GM23338 (cell line): ENCODE measurements at regions not wholly inside any gene's neighbourhood (a gene's known extent, or its start where the extent isn't known, plus 50 kb on each side); places are given as distances from the start of the nearest gene placed in this dataset.

Experiments used
- ATAC-seq: fragments of 200-7000 bp; cut with Tn5 transposase; 3 replicates; pipeline ENCODE4 v1.9.1; 2020
- DNase-seq: peaks from one replicate; pipeline ENCODE4 v3.0.0-alpha.2; 2015; ENCODE audit warnings: low spot score
- H2AFZ ChIP-seq: fragments of 200-600 bp; sonication (generic); 2 replicates; pipeline ENCODE4 v1.8.0; 2016; ENCODE audit warnings: antibody characterized with exemption, mild to moderate bottlenecking, moderate library complexity
- H3F3A ChIP-seq: fragments of 200-600 bp; sonication (generic); replicated peaks from 2 replicates; pipeline ENCODE4 v1.8.0; 2017; ENCODE audit warnings: antibody characterized with exemption, mixed run types, low read depth
- H3K27ac ChIP-seq: fragments of 200-600 bp; sonication (generic); 2 replicates; pipeline ENCODE4 v1.6.1; 2016; ENCODE audit warnings: low read depth
- H3K27me3 ChIP-seq: fragments of 200-600 bp; sonication (generic); 2 replicates; pipeline ENCODE4 v1.8.0; 2016; ENCODE audit warnings: mild to moderate bottlenecking, mixed run types, moderate library complexity; ENCODE audit not compliant: insufficient read depth
- H3K36me3 ChIP-seq: fragments of 200-600 bp; sonication (generic); 2 replicates; pipeline ENCODE4 v1.8.0; 2016; ENCODE audit warnings: mild to moderate bottlenecking; ENCODE audit not compliant: insufficient read depth
- H3K4me1 ChIP-seq: fragments of 200-600 bp; sonication (generic); 2 replicates; pipeline ENCODE4 v1.8.0; 2016; ENCODE audit warnings: mild to moderate bottlenecking, moderate library complexity; ENCODE audit not compliant: insufficient read depth
- H3K4me2 ChIP-seq: fragments of 200-600 bp; sonication (generic); 2 replicates; pipeline ENCODE4 v1.7.1; 2017; ENCODE audit warnings: mixed run types
- H3K4me3 ChIP-seq: fragments of 200-600 bp; sonication (generic); 2 replicates; pipeline ENCODE4 v1.6.1; 2016; ENCODE audit warnings: mixed run types
- H3K79me2 ChIP-seq: fragments of 200-600 bp; sonication (generic); replicated peaks from 2 replicates; pipeline ENCODE4 v1.8.0; 2017; ENCODE audit warnings: mild to moderate bottlenecking; ENCODE audit not compliant: insufficient read depth
- H3K9me2 ChIP-seq: fragments of 200-600 bp; sonication (generic); 2 replicates; pipeline ENCODE4 v1.8.0; 2017; ENCODE audit not compliant: insufficient read depth
- H4K20me1 ChIP-seq: fragments of 200-600 bp; sonication (generic); replicated peaks from 2 replicates; pipeline ENCODE4 v1.8.0; 2017; ENCODE audit warnings: mild to moderate bottlenecking; ENCODE audit not compliant: insufficient read depth
- H3K27ac Mint-ChIP-seq: 2 replicates; pipeline ENCODE4 v1.8.0; 2020; ENCODE audit warnings: inconsistent platforms, mild to moderate bottlenecking, moderate library complexity, mixed read lengths
- H3K27me3 Mint-ChIP-seq: 3 replicates; pipeline ENCODE4 v1.8.0; 2022; ENCODE audit warnings: low read depth, mild to moderate bottlenecking, moderate library complexity, mixed read lengths, inconsistent platforms; ENCODE audit not compliant: insufficient read depth, poor library complexity
- H3K36me3 Mint-ChIP-seq: 3 replicates; pipeline ENCODE4 v1.8.0; 2021; ENCODE audit warnings: low read depth, mild to moderate bottlenecking, inconsistent platforms, moderate library complexity, mixed read lengths
- H3K4me1 Mint-ChIP-seq: 3 replicates; pipeline ENCODE4 v1.8.0; 2020; ENCODE audit warnings: mild to moderate bottlenecking, inconsistent platforms, mixed read lengths
- H3K4me3 Mint-ChIP-seq: 3 replicates; pipeline ENCODE4 v1.8.0; 2021; ENCODE audit warnings: moderate library complexity, mild to moderate bottlenecking, inconsistent platforms, mixed read lengths
- H3K9me3 Mint-ChIP-seq: 3 replicates; pipeline ENCODE4 v1.8.0; 2020; ENCODE audit warnings: moderate library complexity, mild to moderate bottlenecking, inconsistent platforms, mixed read lengths
- CREB1 ChIP-seq: fragments of 250-450 bp; sonication (Bioruptor Pico); IDR thresholded peaks from 2 replicates; pipeline ENCODE4 v1.5.0; 2020; ENCODE audit warnings: low read depth, mild to moderate bottlenecking, moderate library complexity
- CTCF ChIP-seq, 2 experiments: fragments of 200-600 bp in 1 of 2; sonication (generic) in 1 of 2; conservative IDR thresholded peaks; 2 replicates each; pipeline versions ENCODE4 v1.5.1 to v1.6.1; 2016 to 2017; ENCODE audit warnings: antibody characterized with exemption in 2 of 2, low read depth in 2 of 2, mild to moderate bottlenecking in 2 of 2, moderate library complexity in 1 of 2
- ETS1 ChIP-seq: IDR thresholded peaks from 2 replicates; pipeline ENCODE4 v1.6.1; 2016; ENCODE audit warnings: antibody characterized with exemption
- EZH2 ChIP-seq: fragments of 200-600 bp; sonication (generic); IDR thresholded peaks from one replicate; pipeline ENCODE4 v1.8.0; 2017; ENCODE audit warnings: antibody characterized with exemption, mild to moderate bottlenecking, low read depth; ENCODE audit not compliant: unreplicated experiment
- EZH2phosphoT487 ChIP-seq: fragments of 200-600 bp; sonication (generic); IDR thresholded peaks from one replicate; pipeline ENCODE4 v1.8.1; 2018; ENCODE audit warnings: antibody characterized with exemption; ENCODE audit not compliant: unreplicated experiment
- JUNB ChIP-seq: IDR thresholded peaks from one replicate; pipeline ENCODE4 v1.6.1; 2016; ENCODE audit warnings: antibody characterized with exemption; ENCODE audit not compliant: unreplicated experiment
- POLR2AphosphoS5 ChIP-seq: IDR thresholded peaks from 2 replicates; pipeline ENCODE4 v1.6.1; 2016; ENCODE audit warnings: antibody characterized with exemption, low read depth
- REST ChIP-seq: IDR thresholded peaks from one replicate; pipeline ENCODE4 v1.6.1; 2018; ENCODE audit warnings: antibody characterized with exemption; ENCODE audit not compliant: unreplicated experiment
- STAT1 ChIP-seq: IDR thresholded peaks from one replicate; pipeline ENCODE4 v1.6.1; 2016; ENCODE audit warnings: antibody characterized with exemption; ENCODE audit not compliant: unreplicated experiment
- ZNF114 ChIP-seq: fragments of 250-450 bp; sonication (Bioruptor Pico); IDR thresholded peaks from 2 replicates; pipeline ENCODE4 v1.5.0; 2020; ENCODE audit warnings: mild to moderate bottlenecking, moderate library complexity
- ZNF331 ChIP-seq: fragments of 250-450 bp; sonication (Bioruptor Pico); IDR thresholded peaks from 2 replicates; pipeline ENCODE4 v1.5.0; 2020; ENCODE audit warnings: low read depth, mild to moderate bottlenecking, moderate library complexity

- no peak overlapping the region for H3K4me3 Mint-ChIP-seq
- Histone ChIP-seq H3K4me1 (peaks cover 18% of the 10 kb centered on the region; the same call in 1 of the 2 replicates), H2AFZ (no peak overlapping the region), H3K79me2 (no peaks in the 10 kb centered on the region), H3K36me3 (peaks cover 12% of the 10 kb centered on the region), H3F3A (no peaks in the 10 kb centered on the region), H3K27ac (no peak overlapping the region), H3K4me3 (no peak overlapping the region), H4K20me1 (no peaks in the 10 kb centered on the region), H3K27me3 (no peaks in the 10 kb centered on the region), H3K4me2 (no peak overlapping the region), H3K9me2 (no peaks in the 10 kb centered on the region)
- no peak for TF ChIP-seq EZH2phosphoT487
- no peak for TF ChIP-seq EZH2
- no peak for TF ChIP-seq POLR2AphosphoS5
- TF ChIP-seq CREB1 (CRISPR knock-in tag) = no peak
- no peak for TF ChIP-seq STAT1
- no peak for TF ChIP-seq ZNF114 (CRISPR knock-in tag)
- no peak for TF ChIP-seq CTCF (conservative IDR thresholded peaks at IDR 0.05; ENCODE audit: low read depth in 2 of 2)
- no peak for TF ChIP-seq JUNB
- no peak for TF ChIP-seq REST
- no peak for TF ChIP-seq ETS1
- TF ChIP-seq ZNF331 (CRISPR knock-in tag) = no peak
- peaks cover 46% of the 10 kb centered on the region for H3K36me3 Mint-ChIP-seq
- ATAC-seq (no peak), DNase-seq (no peak)
- H3K4me1 Mint-ChIP-seq = peaks cover 15% of the 10 kb centered on the region
- H3K9me3 Mint-ChIP-seq = peaks cover 47% of the 10 kb centered on the region
- no peak overlapping the region for H3K27ac Mint-ChIP-seq
- H3K27me3 Mint-ChIP-seq = peaks cover 1% of the 10 kb centered on the region
Observed at GRCh38 chr3:77919244-77919643, 879.3 kb downstream of the ROBO2 start.
